NT2/D1 (cell line): ENCODE measurements at regions not wholly inside any gene's neighbourhood (a gene's known extent, or its start where the extent isn't known, plus 50 kb on each side); places are given as distances from the start of the nearest gene placed in this dataset.

Source experiments
- SUZ12 ChIP-seq: IDR thresholded peaks from 2 replicates; pipeline ENCODE4 v1.6.1; 2011; ENCODE audit not compliant: insufficient read length, insufficient read depth; ENCODE audit errors: extremely low read depth
- YY1 ChIP-seq: IDR thresholded peaks from 2 replicates; pipeline ENCODE4 v1.6.1; 2011; ENCODE audit not compliant: insufficient read length, insufficient read depth
- ZNF274 ChIP-seq: IDR thresholded peaks from 2 replicates; pipeline ENCODE4 v1.6.1; 2011; ENCODE audit warnings: mild to moderate bottlenecking, low read depth, low read length

DNA sequence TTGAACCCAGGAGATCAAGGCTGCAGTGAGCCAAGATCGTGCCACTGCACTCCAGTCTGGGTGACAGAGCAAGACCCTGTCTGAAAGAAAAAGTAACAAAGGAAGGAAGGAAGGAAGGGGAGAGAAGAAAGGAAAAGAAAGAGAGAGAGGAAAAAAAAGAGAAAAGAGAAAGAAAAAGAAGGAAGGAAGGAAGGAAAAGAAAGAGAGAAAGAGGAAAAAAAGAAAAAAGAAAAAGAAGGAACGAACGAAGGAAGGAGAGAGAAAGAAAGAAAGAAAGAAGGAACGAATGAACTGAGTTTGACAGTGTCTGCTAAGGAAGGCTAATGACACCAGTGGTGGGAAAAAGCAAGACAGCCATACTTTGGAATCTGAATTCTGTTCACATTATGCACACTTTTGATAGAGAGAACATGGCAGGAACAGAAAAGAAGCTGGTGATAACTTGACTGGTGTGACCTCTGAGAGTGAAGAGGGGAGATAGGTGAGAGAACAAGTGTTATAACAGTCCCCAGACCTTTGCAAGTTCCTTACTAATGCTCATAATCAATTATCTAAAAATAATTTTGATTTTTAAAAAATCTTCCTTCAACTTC lies 93.3 kb upstream of the MYLIP start:
- TF ChIP-seq ZNF274 (no peak), YY1 (no peak), SUZ12 (no peak)
